ENCODE measurements at regions not wholly inside any gene's neighbourhood (a gene's known extent, or its start where the extent isn't known, plus 50 kb on each side); places are given as distances from the start of the nearest gene placed in this dataset.

DNA sequence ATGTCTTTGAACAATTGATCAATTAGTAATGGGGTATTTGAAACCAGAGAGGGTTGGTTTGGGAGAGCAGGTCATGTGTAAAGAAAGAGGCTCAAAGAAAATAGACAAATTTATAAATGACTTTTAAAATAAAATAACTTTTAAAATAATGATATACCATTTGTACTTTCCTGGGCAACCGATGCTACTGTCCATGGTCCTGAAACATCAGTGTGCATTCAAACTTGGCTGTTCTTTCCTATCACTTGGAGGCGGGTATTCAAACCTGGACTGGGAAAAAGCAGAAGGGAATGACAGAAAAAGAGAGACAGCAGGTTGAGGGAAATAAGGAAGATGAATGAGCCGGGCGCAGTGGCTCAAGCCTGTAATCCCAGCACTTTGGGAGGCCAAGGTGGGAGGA is 1446.4 kb upstream of the WWC1 start:
- no peak for TF ChIP-seq POLR2A (IDR thresholded peaks at IDR 0.05; ENCODE audit: low read length)
- no peak for TF ChIP-seq GATA1 (IDR thresholded peaks at IDR 0.05; ENCODE audit: low read depth, low read length)
